ENCODE measurements at regions not wholly inside any gene's neighbourhood (a gene's known extent, or its start where the extent isn't known, plus 50 kb on each side); places are given as distances from the start of the nearest gene placed in this dataset.

- Histone ChIP-seq H3K27ac (no peak overlapping the region), H3K9me3 (no peaks in the 10 kb centered on the region), H3K4me3 (no peak overlapping the region), H3K27me3 (peaks cover 0 to 6% (median 0%) of the 10 kb centered on the region in 3 donors), H3K4me1 (no peaks in the 10 kb centered on the region), H3K36me3 (no peaks in the 10 kb centered on the region)
- ATAC-seq: no peak
- TF ChIP-seq POLR2A (IDR thresholded peaks at IDR 0.05) (no peak), CTCF (IDR thresholded peaks at IDR 0.05 in 4 of 5, conservative IDR thresholded peaks at IDR 0.05 in 1 of 5) (no peak)
- in situ Hi-C loops (cut with MboI; ENCODE audit: low sequenced_read_pairs in 4 of 4): loop anchor here in 1 of 4 donors (25.0 kb wide), 1 partner anchor 91 kb away; the partner anchor contains the start of gene INHBB
- no peak for DNase-seq
- intact Hi-C loops (cut with DNase I; ENCODE audit: low total_unique reads): no loop called here
These were observed 82.8 kb downstream of the INHBB start for GRCh38 chr2:120428748-120429147.

- in situ Hi-C loops (cut with MboI; ENCODE audit: low sequenced_read_pairs in 4 of 4) (loop anchor here in 1 of 4 donors (25.0 kb wide), 1 partner anchor 93 kb away; the partner anchor contains the start of gene INHBB), intact Hi-C loops (cut with DNase I; ENCODE audit: low total_unique reads) (loop anchor here (10.0 kb wide), 1 partner anchor 205 kb away; the partner anchor contains the start of gene TMEM185B)
- DNase-seq (no peak), ATAC-seq (no peak)
- Histone ChIP-seq H3K36me3 (no peaks in the 10 kb centered on the region), H3K4me3 (no peak overlapping the region), H3K27ac (no peak overlapping the region), H3K9me3 (no peaks in the 10 kb centered on the region), H3K4me1 (no peaks in the 10 kb centered on the region), H3K27me3 (peaks cover 0 to 6% (median 0%) of the 10 kb centered on the region in 3 donors)
- TF ChIP-seq POLR2A (IDR thresholded peaks at IDR 0.05) (no peak), CTCF (IDR thresholded peaks at IDR 0.05 in 4 of 5, conservative IDR thresholded peaks at IDR 0.05 in 1 of 5) (no peak)
These were observed 83.9 kb downstream of the INHBB start for GRCh38 chr2:120429586-120430500.

DNA sequence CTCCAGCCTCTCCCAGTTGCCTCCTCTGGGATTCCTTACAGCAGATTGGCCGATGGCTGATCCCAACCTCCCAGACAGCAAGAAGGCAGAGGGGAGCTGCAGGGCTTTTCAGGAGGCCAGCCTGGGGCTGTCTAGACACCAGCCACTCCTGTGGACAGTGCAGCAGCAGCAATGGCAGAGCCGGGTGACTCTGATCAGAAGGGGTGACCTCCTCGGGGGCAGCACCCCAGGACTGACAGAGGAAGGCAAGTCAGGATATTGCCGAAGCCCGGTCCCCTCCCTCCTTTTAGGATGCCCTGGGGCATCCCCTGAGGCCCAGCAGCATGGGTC lies 84.5 kb downstream of the INHBB start:
- H3K27me3 ChIP-seq: peaks cover 0 to 6% (median 0%) of the 10 kb centered on the region in 3 donors
- H3K36me3 ChIP-seq: no peaks in the 10 kb centered on the region
- in situ Hi-C loops (cut with MboI; ENCODE audit: low sequenced_read_pairs in 4 of 4) (loop anchor here in 1 of 4 donors (25.0 kb wide), 1 partner anchor 93 kb away; the partner anchor contains the start of gene INHBB), intact Hi-C loops (cut with DNase I; ENCODE audit: low total_unique reads) (loop anchor here (10.0 kb wide), 1 partner anchor 206 kb away; the partner anchor contains the start of gene TMEM185B)
- H3K4me1 ChIP-seq: no peaks in the 10 kb centered on the region
- TF ChIP-seq POLR2A (IDR thresholded peaks at IDR 0.05) (no peak), CTCF (IDR thresholded peaks at IDR 0.05 in 4 of 5, conservative IDR thresholded peaks at IDR 0.05 in 1 of 5) (no peak)
- no peak overlapping the region for H3K27ac ChIP-seq
- no peaks in the 10 kb centered on the region for H3K9me3 ChIP-seq
- ATAC-seq (no peak), DNase-seq (no peak)
- no peak overlapping the region for H3K4me3 ChIP-seq

GRCh38 chr2:120430957-120431356 lies 85.0 kb downstream of the INHBB start:
- Histone ChIP-seq H3K9me3 (no peaks in the 10 kb centered on the region), H3K27me3 (peaks cover 0 to 6% (median 0%) of the 10 kb centered on the region in 3 donors)
- TF ChIP-seq POLR2A (IDR thresholded peaks at IDR 0.05) (no peak), CTCF (IDR thresholded peaks at IDR 0.05 in 4 of 5, conservative IDR thresholded peaks at IDR 0.05 in 1 of 5) (no peak)

More at GRCh38 chr2:120430957-120431356, 85.0 kb downstream of the INHBB start:
- intact Hi-C loops (cut with DNase I; ENCODE audit: low total_unique reads): loop anchor here (10.0 kb wide), 1 partner anchor 206 kb away; the partner anchor contains the start of gene TMEM185B
- DNase-seq (no peak), ATAC-seq (no peak)
- no peak overlapping the region for H3K27ac ChIP-seq
- H3K4me3 ChIP-seq: no peak overlapping the region
- no peaks in the 10 kb centered on the region for H3K4me1 ChIP-seq
- in situ Hi-C loops (cut with MboI; ENCODE audit: low sequenced_read_pairs in 4 of 4): loop anchor here in 1 of 4 donors (25.0 kb wide), 1 partner anchor 94 kb away; the partner anchor contains the start of gene INHBB
- no peaks in the 10 kb centered on the region for H3K36me3 ChIP-seq
